ENCODE measurements at regions not wholly inside any gene's neighbourhood (a gene's known extent, or its start where the extent isn't known, plus 50 kb on each side); places are given as distances from the start of the nearest gene placed in this dataset.

- no peak for TF ChIP-seq KDM4A (IDR thresholded peaks at IDR 0.05; ENCODE audit: low read depth, low read length, severe bottlenecking)
These were observed 79.3 kb downstream of the EOMES start (continued) for GRCh38 chr3:27642796-27643195.

Data from H1 (cell line).